ENCODE measurements at regions not wholly inside any gene's neighbourhood (a gene's known extent, or its start where the extent isn't known, plus 50 kb on each side); places are given as distances from the start of the nearest gene placed in this dataset.

DNA sequence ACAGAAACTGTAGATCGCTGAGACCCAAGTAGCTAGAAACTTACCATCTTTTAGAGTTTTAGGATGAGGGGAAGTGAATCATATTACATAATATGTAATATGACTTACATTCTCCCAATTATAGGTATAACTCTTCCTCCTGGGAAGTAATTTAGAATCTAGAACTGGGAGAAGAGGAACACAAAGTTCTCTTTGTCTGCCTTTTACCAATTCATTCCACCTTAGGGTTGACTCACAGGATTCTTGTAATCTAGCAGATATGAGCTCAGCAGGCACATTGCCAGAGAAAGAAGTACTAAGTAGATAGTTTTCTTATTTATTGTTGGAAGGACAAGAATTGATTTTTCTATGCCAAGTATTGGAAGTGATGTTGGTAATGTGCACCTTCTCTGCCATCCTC lies 58.0 kb upstream of the CCSER1 start:
- TF ChIP-seq CTCF (IDR thresholded peaks at IDR 0.05) (no peak), POLR2A (IDR thresholded peaks at IDR 0.05) (no peak)
